GM20000 (cell line): ENCODE measurements at regions not wholly inside any gene's neighbourhood (a gene's known extent, or its start where the extent isn't known, plus 50 kb on each side); places are given as distances from the start of the nearest gene placed in this dataset.

Source experiments
- DNase-seq: peaks from one replicate; pipeline ENCODE4 v3.0.0; 2012; ENCODE audit warnings: low spot score
- CTCF ChIP-seq: IDR thresholded peaks from 2 replicates; pipeline ENCODE4 v1.5.1; 2012; ENCODE audit warnings: mild to moderate bottlenecking, control low read depth; ENCODE audit errors: extremely low read depth, missing control alignments

DNA sequence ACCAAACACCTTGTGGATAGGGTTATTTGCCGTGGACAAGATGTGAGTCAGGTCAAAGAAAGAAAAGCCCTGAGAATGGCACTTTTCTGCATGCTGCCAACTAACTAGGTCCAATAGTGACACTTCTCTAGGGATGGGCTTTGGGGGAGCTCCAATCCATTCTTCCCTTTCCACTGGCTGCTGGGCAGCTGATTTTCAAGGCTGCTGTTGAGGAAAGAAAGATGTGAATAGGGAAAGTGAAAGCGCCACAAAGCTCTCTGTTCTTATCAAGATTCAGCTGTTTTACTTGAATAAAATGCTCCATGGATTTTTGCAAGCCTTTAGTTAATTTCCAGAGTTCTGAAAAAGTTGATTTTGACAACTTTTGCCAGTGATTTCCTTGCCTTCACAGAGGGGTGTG is 244.2 kb upstream of the F9 start:
- no peak for TF ChIP-seq CTCF
- no peak for DNase-seq

GRCh38 chrX:139267851-139268250 is 262.7 kb upstream of the F9 start:
- DNase-seq, result no peak
- no peak for TF ChIP-seq CTCF

- DNase-seq, result no peak
- no peak for TF ChIP-seq CTCF
These were observed 284.2 kb upstream of the F9 start for GRCh38 chrX:139246295-139246694.

- no peak for TF ChIP-seq CTCF
- no peak for DNase-seq
These were observed 293.4 kb upstream of the F9 start for GRCh38 chrX:139237141-139237540.

DNA sequence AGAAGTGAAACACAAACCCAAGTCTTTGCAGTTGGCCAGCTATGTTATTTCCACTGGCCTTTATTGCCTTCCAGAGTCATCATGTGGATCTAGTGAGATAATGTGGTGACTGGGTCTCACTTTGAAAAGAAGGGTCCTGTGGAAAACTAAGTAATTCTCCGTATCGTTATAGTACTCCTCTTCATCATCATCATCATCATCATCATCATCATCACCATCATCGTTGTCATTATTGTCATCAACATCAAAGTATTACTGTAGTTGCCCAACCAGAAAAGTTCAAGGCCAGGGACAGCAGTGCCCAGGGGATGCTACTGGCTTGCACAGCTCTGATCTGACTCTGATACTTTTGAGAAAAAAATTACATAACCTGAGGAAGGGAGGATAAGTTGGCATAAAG is 295.6 kb upstream of the F9 start:
- no peak for TF ChIP-seq CTCF
- DNase-seq, result no peak

DNA sequence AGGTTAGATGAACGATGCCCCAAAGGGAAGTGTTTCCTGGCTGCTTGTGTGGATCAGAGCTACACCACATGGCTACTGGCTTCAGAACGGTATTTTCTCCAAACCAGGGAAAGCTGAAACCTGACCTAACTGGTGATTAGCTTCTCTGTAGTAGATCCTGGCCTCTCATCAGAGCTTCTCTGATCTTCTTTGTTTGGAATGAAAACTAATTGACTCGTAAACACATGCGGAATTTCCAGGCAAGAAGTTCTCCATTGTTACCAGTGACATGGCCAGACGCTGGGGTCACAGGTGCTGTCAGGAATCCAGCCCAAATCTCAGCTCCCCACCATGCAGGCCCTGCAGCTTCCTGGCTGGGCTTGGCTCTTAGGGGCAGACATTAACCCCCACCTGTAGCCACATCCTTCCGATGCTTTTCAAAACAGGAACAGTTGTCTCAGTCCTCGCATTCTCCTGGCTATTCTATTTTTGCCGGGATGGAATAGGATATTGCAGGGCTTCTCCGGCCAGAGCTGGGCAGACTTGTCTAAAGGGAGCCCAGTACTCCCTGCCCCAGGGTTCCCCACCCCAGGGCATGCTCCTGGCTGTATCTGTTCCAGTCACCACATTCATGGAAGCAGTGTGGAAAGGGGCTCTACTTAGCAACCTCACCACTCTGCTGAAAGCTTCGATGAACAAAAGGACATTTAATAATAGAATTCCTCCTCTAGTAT is 305.4 kb upstream of the F9 start:
- no peak for DNase-seq
- no peak for TF ChIP-seq CTCF

DNA sequence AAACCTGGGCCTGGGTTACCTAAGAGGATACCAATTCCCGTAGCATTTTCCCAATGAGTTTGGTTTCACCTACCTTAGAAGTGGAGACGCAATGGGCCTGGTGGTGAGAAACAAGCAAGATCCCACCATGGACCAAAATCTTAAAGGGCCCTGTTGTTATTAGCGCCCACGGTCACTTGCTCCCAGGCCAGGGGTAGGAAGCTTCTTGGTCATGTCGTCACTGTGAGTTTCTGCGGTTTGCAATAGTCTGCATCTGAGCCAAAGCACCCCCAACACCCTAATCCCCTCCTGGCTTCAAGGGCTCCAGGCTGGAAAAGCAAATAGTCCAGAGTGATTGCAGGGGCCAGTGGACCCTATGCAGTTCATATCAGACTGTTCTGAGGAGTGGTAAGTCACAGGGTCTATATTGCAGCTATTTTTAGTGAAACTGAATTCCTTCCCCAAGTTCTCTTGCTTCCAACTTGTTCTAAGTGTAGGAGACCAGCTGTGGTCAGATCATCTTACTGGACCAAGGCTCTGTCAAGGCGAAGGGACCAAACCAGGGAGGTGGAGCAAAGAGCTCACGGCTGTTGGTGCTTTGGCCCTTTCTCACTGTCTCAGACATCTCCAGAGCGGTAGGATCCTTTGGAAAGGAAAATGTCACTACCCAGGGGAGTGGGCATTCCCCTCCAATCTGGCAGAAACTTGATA is 307.9 kb upstream of the F9 start:
- DNase-seq, result no peak
- TF ChIP-seq CTCF, result no peak
